Smooth muscle cell (in vitro differentiated cells): ENCODE measurements at regions not wholly inside any gene's neighbourhood (a gene's known extent, or its start where the extent isn't known, plus 50 kb on each side); places are given as distances from the start of the nearest gene placed in this dataset.

ENCODE experiments used
- DNase-seq: peaks from one replicate; lab custom pipeline; 2025; ENCODE audit not compliant: unreplicated experiment; lab: John Stamatoyannopoulos, UW
- H2AFZ ChIP-seq: fragments of 200-600 bp; sonication (generic); 2 replicates; pipeline ENCODE4 v1.6.0; 2016; ENCODE audit warnings: antibody characterized with exemption, low read depth, mild to moderate bottlenecking
- H3F3A ChIP-seq: fragments of 200-600 bp; sonication (generic); 2 replicates; pipeline ENCODE4 v1.6.0; 2017; ENCODE audit warnings: antibody characterized with exemption, low read depth
- H3K27ac ChIP-seq: fragments of 200-600 bp; sonication (generic); 2 replicates; pipeline ENCODE4 v1.5.1; 2016; ENCODE audit warnings: low read depth, mild to moderate bottlenecking
- H3K27me3 ChIP-seq: fragments of 200-600 bp; sonication (generic); 2 replicates; pipeline ENCODE4 v1.6.1; 2016; ENCODE audit warnings: low read depth, mild to moderate bottlenecking
- H3K36me3 ChIP-seq: fragments of 200-600 bp; sonication (generic); 2 replicates; pipeline ENCODE4 v1.5.1; 2016; ENCODE audit warnings: low read depth
- H3K4me1 ChIP-seq: fragments of 200-600 bp; sonication (generic); 2 replicates; pipeline ENCODE4 v1.5.1; 2016; ENCODE audit warnings: low read depth
- H3K4me2 ChIP-seq: fragments of 200-600 bp; sonication (generic); 2 replicates; pipeline ENCODE4 v1.6.0; 2016; ENCODE audit warnings: mild to moderate bottlenecking
- H3K4me3 ChIP-seq: fragments of 200-600 bp; sonication (generic); 2 replicates; pipeline ENCODE4 v1.5.1; 2016; ENCODE audit warnings: mild to moderate bottlenecking
- H3K79me2 ChIP-seq: fragments of 200-600 bp; sonication (generic); 2 replicates; pipeline ENCODE4 v1.6.0; 2016; ENCODE audit warnings: low read depth, mild to moderate bottlenecking
- H3K9ac ChIP-seq: fragments of 200-600 bp; sonication (generic); 2 replicates; pipeline ENCODE4 v1.6.0; 2016; ENCODE audit warnings: low read depth
- H3K9me3 ChIP-seq: fragments of 200-600 bp; sonication (generic); replicated peaks from 2 replicates; pipeline ENCODE4 v1.5.1; 2016; ENCODE audit warnings: low read depth
- H4K20me1 ChIP-seq: fragments of 200-600 bp; sonication (generic); 2 replicates; pipeline ENCODE4 v1.6.0; 2016; ENCODE audit warnings: low read depth
- WGBS: methylation state at CpG from one replicate; pipeline ENCODE4 v1.1.7; 2016; ENCODE audit warnings: low lambda C conversion rate; 5-methylcytosine and 5-hydroxymethylcytosine counted together
- TF ChIP-seq, protein P1 (sequence below): fragments of 200-600 bp; sonication (generic); IDR thresholded peaks from 2 replicates; pipeline ENCODE4 v1.5.1; 2017; ENCODE audit warnings: borderline replicate concordance, mild to moderate bottlenecking, antibody characterized with exemption; ENCODE audit not compliant: insufficient read depth, poor library complexity, severe bottlenecking

DNA sequence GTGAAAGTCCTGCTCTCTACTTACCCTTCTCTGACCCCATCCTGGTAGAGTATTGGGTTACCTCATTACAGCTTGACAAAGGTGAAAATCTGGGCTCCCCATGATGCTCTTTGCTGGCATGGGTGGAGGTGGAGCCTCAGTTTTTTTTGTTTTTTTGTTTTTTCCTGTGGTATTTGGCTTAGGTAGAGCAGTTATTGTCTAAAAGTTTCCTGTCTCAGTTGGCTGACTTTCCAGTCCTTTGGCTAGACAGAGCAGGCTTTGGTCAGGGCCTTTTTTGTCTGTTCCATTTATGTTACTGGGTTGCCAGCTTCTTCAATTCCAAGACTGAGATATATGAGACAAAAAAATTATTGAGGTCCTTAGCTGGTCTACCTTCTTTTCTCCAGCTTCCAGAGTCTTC is 163.4 kb downstream of the GALC start:
- TF ChIP-seq, protein P1, sequence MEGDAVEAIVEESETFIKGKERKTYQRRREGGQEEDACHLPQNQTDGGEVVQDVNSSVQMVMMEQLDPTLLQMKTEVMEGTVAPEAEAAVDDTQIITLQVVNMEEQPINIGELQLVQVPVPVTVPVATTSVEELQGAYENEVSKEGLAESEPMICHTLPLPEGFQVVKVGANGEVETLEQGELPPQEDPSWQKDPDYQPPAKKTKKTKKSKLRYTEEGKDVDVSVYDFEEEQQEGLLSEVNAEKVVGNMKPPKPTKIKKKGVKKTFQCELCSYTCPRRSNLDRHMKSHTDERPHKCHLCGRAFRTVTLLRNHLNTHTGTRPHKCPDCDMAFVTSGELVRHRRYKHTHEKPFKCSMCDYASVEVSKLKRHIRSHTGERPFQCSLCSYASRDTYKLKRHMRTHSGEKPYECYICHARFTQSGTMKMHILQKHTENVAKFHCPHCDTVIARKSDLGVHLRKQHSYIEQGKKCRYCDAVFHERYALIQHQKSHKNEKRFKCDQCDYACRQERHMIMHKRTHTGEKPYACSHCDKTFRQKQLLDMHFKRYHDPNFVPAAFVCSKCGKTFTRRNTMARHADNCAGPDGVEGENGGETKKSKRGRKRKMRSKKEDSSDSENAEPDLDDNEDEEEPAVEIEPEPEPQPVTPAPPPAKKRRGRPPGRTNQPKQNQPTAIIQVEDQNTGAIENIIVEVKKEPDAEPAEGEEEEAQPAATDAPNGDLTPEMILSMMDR = no peak
- Histone ChIP-seq H3K4me3 (no peak overlapping the region), H3K9ac (no peak overlapping the region), H3K27ac (no peak overlapping the region), H3K36me3 (no peaks in the 10 kb centered on the region), H2AFZ (no peak overlapping the region), H3K9me3 (no peaks in the 10 kb centered on the region), H3K79me2 (no peaks in the 10 kb centered on the region), H3K27me3 (no peaks in the 10 kb centered on the region), H3K4me2 (no peak overlapping the region), H3F3A (no peaks in the 10 kb centered on the region), H4K20me1 (no peaks in the 10 kb centered on the region), H3K4me1 (peaks cover 12% of the 10 kb centered on the region)
- DNase-seq = no peak

- no peaks in the 10 kb centered on the region for H3K4me1 ChIP-seq
- TF ChIP-seq, protein P1 = no peak
- H3K27ac ChIP-seq = no peak overlapping the region
- no peaks in the 10 kb centered on the region for H3K9me3 ChIP-seq
- H3K27me3 ChIP-seq = no peaks in the 10 kb centered on the region
- no peaks in the 10 kb centered on the region for H4K20me1 ChIP-seq
- no peak overlapping the region for H2AFZ ChIP-seq
- no peaks in the 10 kb centered on the region for H3F3A ChIP-seq
- no peak overlapping the region for H3K9ac ChIP-seq
- no peak overlapping the region for H3K4me2 ChIP-seq
- H3K79me2 ChIP-seq = no peaks in the 10 kb centered on the region
- no peak for DNase-seq
- H3K4me3 ChIP-seq = no peak overlapping the region
- H3K36me3 ChIP-seq = no peaks in the 10 kb centered on the region
Measured at GRCh38 chr14:87824266-87824665, 168.7 kb downstream of the GALC start.

GRCh38 chr14:87816416-87816815 is 176.6 kb downstream of the GALC start:
- no peak for DNase-seq
- no peaks in the 10 kb centered on the region for H3K36me3 ChIP-seq
- TF ChIP-seq, protein P1 = no peak
- WGBS = 75% methylated on average over 3 of the region's 3 CpGs
- H3K27me3 ChIP-seq = no peaks in the 10 kb centered on the region
- no peak overlapping the region for H3K27ac ChIP-seq
- no peak overlapping the region for H3K9ac ChIP-seq
- H3F3A ChIP-seq = no peaks in the 10 kb centered on the region
- H3K4me2 ChIP-seq = no peak overlapping the region
- H3K9me3 ChIP-seq = no peaks in the 10 kb centered on the region
- no peak overlapping the region for H2AFZ ChIP-seq
- H3K4me1 ChIP-seq = no peaks in the 10 kb centered on the region
- no peaks in the 10 kb centered on the region for H3K79me2 ChIP-seq
- H3K4me3 ChIP-seq = no peak overlapping the region
- H4K20me1 ChIP-seq = no peaks in the 10 kb centered on the region

DNA sequence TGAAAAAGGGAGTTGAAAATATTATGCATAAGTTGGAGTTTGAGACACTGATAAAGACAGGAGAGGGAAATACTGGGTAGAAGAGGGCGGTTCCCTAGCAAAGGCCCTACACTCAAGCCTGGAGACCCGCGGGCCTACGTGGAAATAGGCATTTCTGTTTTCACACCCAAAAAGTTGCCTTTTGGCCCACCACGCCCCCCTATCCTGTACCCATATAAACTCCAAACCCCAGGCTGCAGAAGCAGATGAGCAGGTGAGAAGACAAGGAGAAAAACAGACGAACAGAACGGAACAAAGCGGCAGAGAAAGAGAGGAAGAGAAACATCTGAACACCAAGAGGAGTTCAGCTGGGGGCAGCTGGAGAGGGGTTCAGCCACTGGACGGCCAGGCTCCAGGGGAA is 177.9 kb downstream of the GALC start:
- 87% methylated on average over 9 of the region's 9 CpGs for WGBS
- Histone ChIP-seq H3K4me1 (no peaks in the 10 kb centered on the region), H3K27me3 (no peaks in the 10 kb centered on the region), H3K9ac (no peak overlapping the region), H3K4me2 (no peak overlapping the region), H3K4me3 (no peak overlapping the region), H3K27ac (no peak overlapping the region), H4K20me1 (no peaks in the 10 kb centered on the region), H3F3A (no peaks in the 10 kb centered on the region), H3K79me2 (no peaks in the 10 kb centered on the region), H3K9me3 (no peaks in the 10 kb centered on the region), H3K36me3 (no peaks in the 10 kb centered on the region), H2AFZ (no peak overlapping the region)
- DNase-seq = no peak
- TF ChIP-seq, protein P1 = no peak
